ENCODE measurements at regions not wholly inside any gene's neighbourhood (a gene's known extent, or its start where the extent isn't known, plus 50 kb on each side); places are given as distances from the start of the nearest gene placed in this dataset.

DNA sequence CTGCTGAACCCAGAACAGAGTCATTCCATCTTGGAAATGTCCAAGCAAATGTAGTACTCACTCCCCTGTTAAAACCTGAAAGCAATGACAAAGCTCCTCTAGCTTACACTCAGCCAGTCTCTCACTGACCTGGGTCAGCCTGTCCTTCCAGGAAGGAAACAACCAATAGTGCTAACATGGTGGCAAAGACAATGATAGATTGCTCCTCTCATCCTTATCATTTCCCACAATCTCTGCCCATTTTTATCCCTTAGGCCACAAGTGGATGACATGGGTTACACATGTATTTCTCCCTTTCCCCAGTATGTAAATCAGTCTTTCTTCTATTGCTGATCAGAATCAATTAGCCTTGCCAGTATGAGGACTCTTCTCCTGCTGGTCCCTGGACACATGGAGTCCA is 154.6 kb upstream of the SESN3 start:
- Histone ChIP-seq H3K4me2 (ENCODE audit: low read length) (no peak overlapping the region), H3K36me3 (ENCODE audit: control insufficient read depth in 1 of 2, insufficient read depth in 2 of 2, low read length in 2 of 2) (no peaks in the 10 kb centered on the region), H3K79me2 (ENCODE audit: insufficient read depth, low read length) (no peaks in the 10 kb centered on the region), H3K4me3 (replicated peaks in 1 of 2; ENCODE audit: low read depth in 1 of 2, low read length in 2 of 2) (no peak overlapping the region), H3K9me2 (ENCODE audit: insufficient read depth) (no peaks in the 10 kb centered on the region), H3K9me3 (ENCODE audit: control insufficient read depth in 1 of 2, insufficient read depth in 1 of 2, low read depth in 1 of 2, low read length in 2 of 2) (no peaks in the 10 kb centered on the region), H4K20me1 (ENCODE audit: insufficient read depth) (no peaks in the 10 kb centered on the region), H3K27ac (ENCODE audit: low read depth, low read length) (no peak overlapping the region), H3K4me1 (ENCODE audit: control insufficient read depth in 1 of 2, insufficient read depth in 2 of 2, low read length in 2 of 2) (no peaks in the 10 kb centered on the region), H3K9ac (ENCODE audit: low read length) (no peak overlapping the region), H3K27me3 (ENCODE audit: insufficient read depth, low read length) (peaks cover 29% of the 10 kb centered on the region), H2AFZ (ENCODE audit: low read depth, low read length, poor library complexity, severe bottlenecking) (no peak overlapping the region)
- POLR2A ChIA-PET: no interaction called here
- TF ChIP-seq CEBPB (IDR thresholded peaks at IDR 0.05; ENCODE audit: low read depth) (no peak), FOSL1 (IDR thresholded peaks at IDR 0.05; ENCODE audit: low read depth) (no peak), JUND (IDR thresholded peaks at IDR 0.05) (no peak), EZH2 (IDR thresholded peaks at IDR 0.05) (no peak), YY1 (IDR thresholded peaks at IDR 0.05; ENCODE audit: extremely low read depth, insufficient replicate concordance, low read depth, low read length) (no peak), POLR2A (IDR thresholded peaks at IDR 0.05; ENCODE audit: borderline replicate concordance, extremely low read depth, insufficient read depth, insufficient read length) (no peak), POLR2AphosphoS5 (IDR thresholded peaks at IDR 0.05; ENCODE audit: low read depth, low read length) (no peak), SP1 (IDR thresholded peaks at IDR 0.05; ENCODE audit: low read depth) (no peak)
- TF ChIP-seq, protein P1, sequence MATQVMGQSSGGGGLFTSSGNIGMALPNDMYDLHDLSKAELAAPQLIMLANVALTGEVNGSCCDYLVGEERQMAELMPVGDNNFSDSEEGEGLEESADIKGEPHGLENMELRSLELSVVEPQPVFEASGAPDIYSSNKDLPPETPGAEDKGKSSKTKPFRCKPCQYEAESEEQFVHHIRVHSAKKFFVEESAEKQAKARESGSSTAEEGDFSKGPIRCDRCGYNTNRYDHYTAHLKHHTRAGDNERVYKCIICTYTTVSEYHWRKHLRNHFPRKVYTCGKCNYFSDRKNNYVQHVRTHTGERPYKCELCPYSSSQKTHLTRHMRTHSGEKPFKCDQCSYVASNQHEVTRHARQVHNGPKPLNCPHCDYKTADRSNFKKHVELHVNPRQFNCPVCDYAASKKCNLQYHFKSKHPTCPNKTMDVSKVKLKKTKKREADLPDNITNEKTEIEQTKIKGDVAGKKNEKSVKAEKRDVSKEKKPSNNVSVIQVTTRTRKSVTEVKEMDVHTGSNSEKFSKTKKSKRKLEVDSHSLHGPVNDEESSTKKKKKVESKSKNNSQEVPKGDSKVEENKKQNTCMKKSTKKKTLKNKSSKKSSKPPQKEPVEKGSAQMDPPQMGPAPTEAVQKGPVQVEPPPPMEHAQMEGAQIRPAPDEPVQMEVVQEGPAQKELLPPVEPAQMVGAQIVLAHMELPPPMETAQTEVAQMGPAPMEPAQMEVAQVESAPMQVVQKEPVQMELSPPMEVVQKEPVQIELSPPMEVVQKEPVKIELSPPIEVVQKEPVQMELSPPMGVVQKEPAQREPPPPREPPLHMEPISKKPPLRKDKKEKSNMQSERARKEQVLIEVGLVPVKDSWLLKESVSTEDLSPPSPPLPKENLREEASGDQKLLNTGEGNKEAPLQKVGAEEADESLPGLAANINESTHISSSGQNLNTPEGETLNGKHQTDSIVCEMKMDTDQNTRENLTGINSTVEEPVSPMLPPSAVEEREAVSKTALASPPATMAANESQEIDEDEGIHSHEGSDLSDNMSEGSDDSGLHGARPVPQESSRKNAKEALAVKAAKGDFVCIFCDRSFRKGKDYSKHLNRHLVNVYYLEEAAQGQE (IDR thresholded peaks at IDR 0.05; ENCODE audit: low read depth): no peak
- TF ChIP-seq, protein P2, sequence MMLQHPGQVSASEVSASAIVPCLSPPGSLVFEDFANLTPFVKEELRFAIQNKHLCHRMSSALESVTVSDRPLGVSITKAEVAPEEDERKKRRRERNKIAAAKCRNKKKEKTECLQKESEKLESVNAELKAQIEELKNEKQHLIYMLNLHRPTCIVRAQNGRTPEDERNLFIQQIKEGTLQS (IDR thresholded peaks at IDR 0.05): no peak
- CTCF ChIA-PET: no interaction called here
- BruUV-seq (replicated peaks): no TSS peak
- ATAC-seq (no peak), DNase-seq (ENCODE audit: low read depth, low spot score) (no peak)
- intact Hi-C loops (cut with micrococcal nuclease): no loop called here
- RAD21 ChIA-PET (ENCODE audit: low non-redundant PET in 1 of 2, low total read pairs in 2 of 2, uncharacterized antibody in 2 of 2, unreplicated experiment in 2 of 2): no interaction called here

All from HCT116 (cell line).